NCI-H2081 treated with DMSO at 0.1 percent for 48 hours (cell line): ENCODE measurements at regions not wholly inside any gene's neighbourhood (a gene's known extent, or its start where the extent isn't known, plus 50 kb on each side); places are given as distances from the start of the nearest gene placed in this dataset.

Experiments
- DNase-seq: peaks from one replicate; lab custom pipeline; 2025; lab: John Stamatoyannopoulos, UW

- DNase-seq = no peak
These were observed 51.1 kb upstream of the NCOA1 start for GRCh38 chr2:24439971-24440340.

GRCh38 chr2:24439280-24439970 lies 51.6 kb upstream of the NCOA1 start:
- no peak for DNase-seq

- no peak for DNase-seq
These were observed 52.9 kb upstream of the NCOA1 start for GRCh38 chr2:24438106-24438505.

GRCh38 chr2:24435391-24436316 lies 55.4 kb upstream of the NCOA1 start:
- no peak for DNase-seq

GRCh38 chr2:24434541-24434940 lies 56.5 kb upstream of the NCOA1 start:
- DNase-seq = no peak

GRCh38 chr2:24432735-24433134 lies 58.3 kb upstream of the NCOA1 start:
- no peak for DNase-seq

- DNase-seq = no peak
These were observed 58.9 kb upstream of the NCOA1 start for GRCh38 chr2:24432121-24432520.

GRCh38 chr2:24429197-24430074 lies 61.6 kb upstream of the NCOA1 start:
- DNase-seq = no peak

- DNase-seq = no peak
These were observed 64.1 kb upstream of the ITSN2 start for GRCh38 chr2:24424387-24424786.

GRCh38 chr2:24423095-24423494 lies 62.8 kb upstream of the ITSN2 start:
- DNase-seq = no peak

- DNase-seq = no peak
These were observed 61.3 kb upstream of the ITSN2 start for GRCh38 chr2:24421668-24422067.

GRCh38 chr2:24420373-24420772 lies 60.0 kb upstream of the ITSN2 start:
- no peak for DNase-seq

GRCh38 chr2:24418166-24418841 lies 58.0 kb upstream of the ITSN2 start:
- no peak for DNase-seq

GRCh38 chr2:24412812-24413211 lies 52.5 kb upstream of the ITSN2 start:
- no peak for DNase-seq

- DNase-seq = no peak
These were observed 51.3 kb upstream of the ITSN2 start for GRCh38 chr2:24411488-24412151.

- DNase-seq = no peak
These were observed 50.6 kb upstream of the ITSN2 start for GRCh38 chr2:24410976-24411375.

- peak; percentile 41 for DNase-seq
These were observed 49.6 kb upstream of the ITSN2 start for GRCh38 chr2:24409700-24410556.
